ENCODE measurements at regions not wholly inside any gene's neighbourhood (a gene's known extent, or its start where the extent isn't known, plus 50 kb on each side); places are given as distances from the start of the nearest gene placed in this dataset.

GRCh38 chr1:22319608-22320007 is 132.0 kb upstream of the ZBTB40 start:
- ChIA-PET POLR2A (no interaction called here), CTCF (no interaction called here)

DNA sequence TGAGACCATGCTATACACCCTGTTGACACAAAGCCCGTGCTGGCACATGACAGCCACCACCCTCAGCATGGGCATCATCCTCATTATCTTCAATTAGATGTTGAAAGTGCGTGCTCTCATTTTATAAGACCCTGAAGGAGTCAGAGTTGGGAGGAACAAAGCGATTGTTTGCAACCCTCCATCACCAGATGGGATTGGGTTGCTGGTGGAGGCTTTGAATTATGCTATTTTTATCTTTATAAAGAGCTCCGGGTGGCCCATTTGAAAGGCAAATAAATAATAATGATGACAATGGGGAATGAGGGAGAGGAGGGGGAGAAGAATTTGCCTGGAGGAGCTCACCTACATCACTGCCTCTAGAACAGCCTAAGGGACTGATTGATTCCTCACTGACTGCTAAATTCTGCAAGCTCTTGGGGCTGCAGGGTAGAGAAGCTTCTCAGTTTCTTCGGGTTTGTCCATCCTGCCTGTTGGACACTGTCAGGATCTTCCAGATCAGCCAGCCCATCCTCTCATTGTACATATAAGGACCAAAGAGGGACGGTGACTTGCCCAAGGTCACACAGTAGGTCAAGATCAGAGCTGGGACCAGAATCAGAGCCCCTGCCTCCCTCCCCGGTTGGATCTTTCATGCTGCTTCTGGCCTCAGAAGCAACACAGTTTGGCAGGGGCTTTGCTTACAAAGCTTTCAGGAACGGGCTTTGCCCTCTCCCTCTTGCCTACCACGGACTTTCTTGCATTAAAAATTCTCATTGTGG is 130.9 kb upstream of the ZBTB40 start:
- TF ChIP-seq, protein P1, sequence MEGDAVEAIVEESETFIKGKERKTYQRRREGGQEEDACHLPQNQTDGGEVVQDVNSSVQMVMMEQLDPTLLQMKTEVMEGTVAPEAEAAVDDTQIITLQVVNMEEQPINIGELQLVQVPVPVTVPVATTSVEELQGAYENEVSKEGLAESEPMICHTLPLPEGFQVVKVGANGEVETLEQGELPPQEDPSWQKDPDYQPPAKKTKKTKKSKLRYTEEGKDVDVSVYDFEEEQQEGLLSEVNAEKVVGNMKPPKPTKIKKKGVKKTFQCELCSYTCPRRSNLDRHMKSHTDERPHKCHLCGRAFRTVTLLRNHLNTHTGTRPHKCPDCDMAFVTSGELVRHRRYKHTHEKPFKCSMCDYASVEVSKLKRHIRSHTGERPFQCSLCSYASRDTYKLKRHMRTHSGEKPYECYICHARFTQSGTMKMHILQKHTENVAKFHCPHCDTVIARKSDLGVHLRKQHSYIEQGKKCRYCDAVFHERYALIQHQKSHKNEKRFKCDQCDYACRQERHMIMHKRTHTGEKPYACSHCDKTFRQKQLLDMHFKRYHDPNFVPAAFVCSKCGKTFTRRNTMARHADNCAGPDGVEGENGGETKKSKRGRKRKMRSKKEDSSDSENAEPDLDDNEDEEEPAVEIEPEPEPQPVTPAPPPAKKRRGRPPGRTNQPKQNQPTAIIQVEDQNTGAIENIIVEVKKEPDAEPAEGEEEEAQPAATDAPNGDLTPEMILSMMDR (IDR thresholded peaks at IDR 0.05; ENCODE audit: control extremely low read depth, extremely low read depth, low read depth, missing control alignments): no peak
- ChIA-PET POLR2A (no interaction called here), CTCF (interaction anchor here (1.0 kb wide), 1 partner anchor 44 kb away, joined by 4 read pairs; no protein-coding TSS in a partner anchor)
- DNase-seq (ENCODE audit: extremely low spot score): no peak

More at GRCh38 chr1:22319608-22320007, 132.0 kb upstream of the ZBTB40 start:
- TF ChIP-seq, protein P1 (IDR thresholded peaks at IDR 0.05; ENCODE audit: control extremely low read depth, extremely low read depth, low read depth, missing control alignments): no peak
- DNase-seq (ENCODE audit: extremely low spot score): no peak

DNA sequence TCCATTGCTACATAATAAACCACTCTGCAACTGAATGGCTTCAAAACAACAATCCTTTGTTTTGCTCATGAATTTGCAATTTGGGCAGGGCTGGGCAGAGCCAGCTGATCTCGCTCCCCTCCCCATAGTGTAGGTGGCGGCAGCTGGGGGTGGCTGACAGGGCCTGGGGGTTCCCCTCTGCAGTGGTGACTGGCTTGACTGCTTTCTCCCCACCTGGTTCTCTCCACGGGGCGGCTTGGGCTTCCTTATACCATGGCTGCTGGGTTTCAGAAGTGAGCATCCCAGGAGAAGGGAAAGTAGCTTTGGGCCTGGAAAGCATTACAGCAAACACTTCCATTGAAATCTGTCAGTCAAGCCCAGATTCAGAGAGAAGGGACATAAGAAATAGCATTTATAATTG is 129.7 kb upstream of the ZBTB40 start:
- no peak for DNase-seq (ENCODE audit: extremely low spot score)
- CTCF ChIA-PET: no interaction called here
- POLR2A ChIA-PET: no interaction called here
- TF ChIP-seq, protein P1 (IDR thresholded peaks at IDR 0.05; ENCODE audit: control extremely low read depth, extremely low read depth, low read depth, missing control alignments): no peak

- POLR2A ChIA-PET: no interaction called here
- DNase-seq (ENCODE audit: extremely low spot score): no peak
- TF ChIP-seq, protein P1 (IDR thresholded peaks at IDR 0.05; ENCODE audit: control extremely low read depth, extremely low read depth, low read depth, missing control alignments): no peak
- CTCF ChIA-PET: no interaction called here
These were observed 128.4 kb upstream of the ZBTB40 start for GRCh38 chr1:22323141-22323845.

- TF ChIP-seq, protein P1 (IDR thresholded peaks at IDR 0.05; ENCODE audit: control extremely low read depth, extremely low read depth, low read depth, missing control alignments): no peak
- POLR2A ChIA-PET: no interaction called here
- CTCF ChIA-PET: no interaction called here
- no peak for DNase-seq (ENCODE audit: extremely low spot score)
These were observed 127.7 kb upstream of the ZBTB40 start for GRCh38 chr1:22323846-22324504.

GRCh38 chr1:22325531-22326371 is 125.9 kb upstream of the ZBTB40 start:
- ChIA-PET CTCF (no interaction called here), POLR2A (no interaction called here)
- TF ChIP-seq, protein P1 (IDR thresholded peaks at IDR 0.05; ENCODE audit: control extremely low read depth, extremely low read depth, low read depth, missing control alignments): no peak
- no peak for DNase-seq (ENCODE audit: extremely low spot score)

Measured in GM10248 (cell line).